ENCODE measurements at regions not wholly inside any gene's neighbourhood (a gene's known extent, or its start where the extent isn't known, plus 50 kb on each side); places are given as distances from the start of the nearest gene placed in this dataset.

- ATAC-seq (ENCODE audit: insufficient number of reproducible peaks, low FRiP score, low read depth) (no peak), DNase-seq (ENCODE audit: low spot score) (no peak)
- H3K9me3 ChIP-seq, result no peaks in the 10 kb centered on the region
- H3K4me3 ChIP-seq, result no peak overlapping the region
- H3K36me3 ChIP-seq, result no peaks in the 10 kb centered on the region
- no peak overlapping the region for H3K27ac ChIP-seq
- TF ChIP-seq CTCF (IDR thresholded peaks at IDR 0.05), result no peak
- no peaks in the 10 kb centered on the region for H3K27me3 ChIP-seq (replicated peaks; ENCODE audit: insufficient read depth)
- H3K4me1 ChIP-seq (ENCODE audit: control insufficient read depth in 1 of 2, low read depth in 2 of 2), result no peaks in the 10 kb centered on the region
Observed at GRCh38 chr5:58138791-58139190, 321.1 kb downstream of the PLK2 start.

- H3K27ac ChIP-seq, result no peak overlapping the region
- no peaks in the 10 kb centered on the region for H3K9me3 ChIP-seq
- H3K4me1 ChIP-seq (ENCODE audit: control insufficient read depth in 1 of 2, low read depth in 2 of 2), result no peaks in the 10 kb centered on the region
- H3K27me3 ChIP-seq (replicated peaks; ENCODE audit: insufficient read depth), result no peaks in the 10 kb centered on the region
- H3K36me3 ChIP-seq, result no peaks in the 10 kb centered on the region
- no peak for ATAC-seq (ENCODE audit: insufficient number of reproducible peaks, low FRiP score, low read depth)
- H3K4me3 ChIP-seq, result no peak overlapping the region
- no peak for DNase-seq (ENCODE audit: low spot score)
- TF ChIP-seq CTCF (IDR thresholded peaks at IDR 0.05), result no peak
Observed at GRCh38 chr5:58136406-58136805, 323.5 kb downstream of the PLK2 start.

- ATAC-seq (ENCODE audit: insufficient number of reproducible peaks, low FRiP score, low read depth) (no peak), DNase-seq (ENCODE audit: low spot score) (no peak)
- Histone ChIP-seq H3K27me3 (replicated peaks; ENCODE audit: insufficient read depth) (no peaks in the 10 kb centered on the region), H3K27ac (no peak overlapping the region), H3K36me3 (no peaks in the 10 kb centered on the region), H3K4me3 (no peak overlapping the region), H3K9me3 (no peaks in the 10 kb centered on the region), H3K4me1 (ENCODE audit: control insufficient read depth in 1 of 2, low read depth in 2 of 2) (no peaks in the 10 kb centered on the region)
- TF ChIP-seq CTCF (IDR thresholded peaks at IDR 0.05), result no peak
Observed at GRCh38 chr5:58135571-58136335, 324.1 kb downstream of the PLK2 start.

GRCh38 chr5:58133631-58134296 lies 326.1 kb downstream of the PLK2 start:
- no peak for TF ChIP-seq CTCF (IDR thresholded peaks at IDR 0.05)
- Histone ChIP-seq H3K4me3 (no peak overlapping the region), H3K36me3 (no peaks in the 10 kb centered on the region), H3K9me3 (no peaks in the 10 kb centered on the region), H3K4me1 (ENCODE audit: control insufficient read depth in 1 of 2, low read depth in 2 of 2) (no peaks in the 10 kb centered on the region), H3K27me3 (replicated peaks; ENCODE audit: insufficient read depth) (no peaks in the 10 kb centered on the region), H3K27ac (no peak overlapping the region)
- DNase-seq (ENCODE audit: low spot score) (no peak), ATAC-seq (ENCODE audit: insufficient number of reproducible peaks, low FRiP score, low read depth) (no peak)

GRCh38 chr5:58133216-58133615 lies 326.7 kb downstream of the PLK2 start:
- H3K27ac ChIP-seq, result no peak overlapping the region
- H3K4me1 ChIP-seq (ENCODE audit: control insufficient read depth in 1 of 2, low read depth in 2 of 2), result peaks cover under 1 to 5% of the 10 kb centered on the region in 2 donors
- H3K4me3 ChIP-seq, result no peak overlapping the region
- TF ChIP-seq CTCF (IDR thresholded peaks at IDR 0.05), result no peak
- H3K27me3 ChIP-seq (replicated peaks; ENCODE audit: insufficient read depth), result no peaks in the 10 kb centered on the region
- H3K36me3 ChIP-seq, result no peaks in the 10 kb centered on the region
- no peak for ATAC-seq (ENCODE audit: insufficient number of reproducible peaks, low FRiP score, low read depth)
- H3K9me3 ChIP-seq, result no peaks in the 10 kb centered on the region
- no peak for DNase-seq (ENCODE audit: low spot score)
